HK-2 (cell line): ENCODE measurements at regions not wholly inside any gene's neighbourhood (a gene's known extent, or its start where the extent isn't known, plus 50 kb on each side); places are given as distances from the start of the nearest gene placed in this dataset.
A peak's percentile ranks its signal among the peaks of the same experiment; 100 is the strongest.
"Not testable (repeated sequence)": the region's sequence is repeated elsewhere in the genome, so short reads cannot be mapped to it uniquely, and the experiment has no call there.

Experiments
- DNase-seq: peaks from one replicate; pipeline ENCODE4 v3.0.0-alpha.2; 2018; ENCODE audit not compliant: unreplicated experiment

DNA sequence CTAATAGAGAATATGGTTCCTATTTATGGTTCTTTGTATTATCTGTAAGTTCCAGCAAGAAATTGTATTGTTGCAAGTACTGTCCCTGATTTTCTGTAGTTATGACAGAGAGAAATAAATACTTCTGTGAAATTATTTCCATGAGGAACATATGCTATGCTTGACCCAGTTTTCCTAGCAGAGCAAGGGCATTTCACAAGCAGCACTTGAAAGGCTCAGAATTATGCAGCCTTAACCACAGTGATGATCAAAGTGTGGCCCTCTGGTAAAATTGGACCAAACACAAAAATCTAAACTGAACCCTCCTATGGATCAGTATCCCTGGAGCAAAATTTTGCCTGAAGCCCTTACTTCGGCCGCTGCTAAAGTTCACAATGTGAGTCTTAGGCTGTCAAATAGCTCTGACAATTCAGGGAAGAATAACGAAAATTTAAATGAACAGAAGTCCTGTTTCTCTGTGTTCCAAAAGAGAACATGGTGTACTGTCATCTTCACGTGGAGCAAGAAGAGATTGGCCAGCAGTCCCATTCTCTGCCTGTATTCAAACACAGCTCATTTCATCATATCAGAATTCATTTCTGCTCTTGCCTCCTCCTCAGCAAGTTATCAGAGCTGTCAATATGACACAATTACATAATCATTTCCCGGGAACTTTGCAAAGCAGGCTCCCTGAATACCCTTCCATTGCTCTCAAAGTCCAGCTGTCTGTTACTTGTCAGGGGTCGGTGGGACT lies 471.9 kb downstream of the RPS29 start:
- DNase-seq, result no peak

DNA sequence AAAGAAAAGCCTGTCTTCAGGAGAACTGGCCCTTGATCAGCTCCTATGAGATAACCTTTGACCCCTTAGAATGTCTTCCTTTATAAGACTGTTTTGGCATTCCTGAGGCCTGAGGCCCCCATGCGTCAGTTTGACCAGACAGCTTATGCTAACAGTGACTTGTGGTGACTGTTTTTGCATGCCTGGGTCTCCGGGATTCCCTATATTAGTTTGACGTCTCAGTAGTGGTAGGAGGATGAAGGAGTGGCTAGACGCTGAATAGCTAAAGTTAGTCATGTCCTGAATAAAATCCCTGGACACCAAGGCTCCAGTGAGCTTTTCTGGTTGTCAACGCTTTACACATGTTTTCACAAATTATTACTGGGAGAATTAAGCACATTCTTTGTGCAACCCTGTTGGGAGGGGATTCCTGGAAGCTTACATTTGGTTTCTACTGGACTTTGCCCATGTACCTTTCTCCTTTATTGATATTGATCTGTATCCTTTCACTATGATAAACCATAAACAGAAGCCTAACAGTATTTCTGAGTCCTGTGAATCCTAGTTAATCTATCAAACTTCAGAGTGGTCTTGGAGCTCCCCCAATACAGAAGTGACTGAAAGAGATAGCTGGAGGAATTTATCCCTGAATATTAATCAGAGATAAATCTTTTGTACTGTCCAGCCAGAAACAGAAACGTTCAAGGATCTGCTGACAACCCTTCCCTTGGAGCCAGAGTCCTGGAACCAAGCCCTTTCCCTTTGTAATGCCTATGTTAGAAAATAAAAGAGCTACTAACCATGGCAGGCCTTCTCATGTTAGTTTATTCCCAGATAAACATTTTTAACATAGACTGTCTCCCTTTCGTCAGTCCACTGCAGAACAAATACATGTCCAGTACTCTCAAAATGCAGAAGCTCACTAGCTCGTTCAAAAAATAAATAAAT lies 479.2 kb downstream of the RPS29 start:
- no peak for DNase-seq

DNA sequence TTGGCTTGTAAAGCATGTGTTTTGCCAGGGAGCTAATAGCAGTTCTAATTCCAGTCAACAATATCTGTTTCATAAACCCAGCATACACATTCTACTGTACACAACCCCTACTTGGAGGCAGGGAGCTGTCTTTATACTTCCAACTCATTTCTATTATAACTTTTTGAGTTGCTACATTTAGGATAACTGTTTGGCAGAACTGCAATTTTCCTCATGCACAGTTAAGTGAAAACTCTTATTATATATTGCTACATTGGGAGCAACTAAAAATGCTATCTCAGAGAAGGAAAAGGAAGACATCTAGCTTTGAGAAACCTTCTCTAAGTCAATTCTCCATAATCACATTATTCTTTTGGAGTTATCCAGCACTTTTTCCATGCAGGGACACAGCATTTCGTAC lies 480.2 kb downstream of the RPS29 start:
- DNase-seq, result no peak

DNA sequence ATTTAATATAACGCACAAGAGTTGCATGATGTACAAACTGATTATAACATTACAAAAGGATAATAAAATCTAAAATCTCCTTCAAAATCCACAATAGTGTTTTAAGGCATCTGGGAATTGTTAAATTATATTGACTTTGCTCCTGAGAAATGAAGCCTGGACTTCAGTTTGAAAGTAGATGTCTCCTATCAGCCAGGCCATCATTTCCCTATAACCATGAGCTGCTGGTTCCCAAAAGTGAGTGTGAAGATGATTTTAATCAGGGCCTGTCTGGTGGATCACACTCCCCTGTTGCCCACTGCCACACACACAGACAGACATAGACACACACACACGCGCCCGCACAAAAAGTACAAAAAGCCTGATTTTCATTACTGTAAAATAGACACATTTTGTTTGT lies 480.7 kb downstream of the RPS29 start:
- DNase-seq, result no peak

DNA sequence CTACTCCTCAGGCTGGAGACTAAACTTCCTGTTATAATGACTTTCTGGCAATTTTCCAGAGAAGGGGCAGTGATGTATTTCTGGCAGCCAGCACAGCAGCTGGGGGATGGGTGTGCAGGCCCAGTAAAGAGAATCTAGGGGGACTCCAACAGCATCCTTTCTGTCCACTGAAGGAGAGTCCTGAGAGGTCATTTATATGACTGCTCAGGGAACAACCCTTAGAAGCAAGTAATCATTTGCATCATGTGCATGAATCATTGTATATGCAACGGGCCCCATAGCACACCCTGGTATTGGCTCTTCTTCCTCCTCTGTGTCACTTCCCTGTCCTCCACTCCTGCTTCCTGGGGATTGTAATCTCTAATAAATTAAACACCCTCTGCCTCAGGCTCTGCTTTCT lies 493.8 kb downstream of the RPS29 start:
- no peak for DNase-seq

DNA sequence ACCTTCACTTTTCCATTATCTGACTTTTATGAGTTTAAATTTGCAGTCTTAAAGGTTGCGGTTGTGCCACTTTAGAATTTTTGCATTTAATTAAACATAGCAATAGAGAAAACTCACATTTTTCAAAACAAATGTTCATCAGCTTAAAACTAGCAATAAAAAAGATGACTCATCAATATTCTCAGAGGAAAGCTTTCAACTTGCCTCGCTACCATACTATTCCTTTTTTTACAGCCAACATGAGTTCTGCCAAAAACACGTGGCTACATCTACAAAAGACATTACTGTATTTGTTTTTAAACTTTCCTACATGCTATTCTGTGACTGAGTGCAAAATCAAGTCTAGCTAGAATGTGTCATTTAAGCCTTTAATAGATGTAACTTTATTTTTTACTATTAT lies 497.1 kb downstream of the RPS29 start:
- no peak for DNase-seq

DNA sequence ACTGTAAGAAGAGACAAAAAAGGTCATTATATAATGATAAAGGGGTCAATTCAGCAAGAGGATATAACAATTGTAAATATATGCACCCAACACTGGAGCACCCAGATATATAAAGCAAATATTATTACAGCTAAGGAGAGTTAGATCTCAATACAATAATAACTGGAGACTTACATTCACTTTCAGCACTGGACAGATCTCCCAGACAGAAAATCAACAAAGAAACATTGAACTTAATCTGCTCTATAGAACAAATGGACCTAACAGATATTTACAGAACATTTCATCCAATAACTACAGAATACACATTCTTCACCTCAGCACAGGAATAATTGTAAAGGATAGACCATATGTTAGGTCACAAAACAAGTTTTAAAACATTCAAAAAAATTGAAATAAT lies 512.9 kb downstream of the RPS29 start:
- DNase-seq, result not testable (repeated sequence)

DNA sequence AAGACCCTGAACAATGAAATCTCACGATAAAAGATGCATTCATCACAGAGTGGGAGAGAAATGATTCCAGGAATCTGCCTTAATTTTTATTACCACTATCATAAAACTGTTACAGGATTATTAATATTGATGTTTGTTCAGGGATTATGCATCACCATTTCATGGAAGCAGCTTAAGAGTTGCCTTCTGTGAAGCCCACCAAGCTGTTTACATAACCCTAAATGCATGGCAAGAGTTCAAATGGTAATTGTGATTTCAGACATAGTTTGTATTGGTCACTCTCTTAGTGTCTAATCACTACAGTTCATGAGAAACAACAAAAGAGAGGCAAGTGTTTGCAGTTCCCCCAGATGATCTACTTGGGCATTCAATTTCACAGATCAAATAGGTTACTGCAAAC lies 527.7 kb downstream of the RPS29 start:
- no peak for DNase-seq

DNA sequence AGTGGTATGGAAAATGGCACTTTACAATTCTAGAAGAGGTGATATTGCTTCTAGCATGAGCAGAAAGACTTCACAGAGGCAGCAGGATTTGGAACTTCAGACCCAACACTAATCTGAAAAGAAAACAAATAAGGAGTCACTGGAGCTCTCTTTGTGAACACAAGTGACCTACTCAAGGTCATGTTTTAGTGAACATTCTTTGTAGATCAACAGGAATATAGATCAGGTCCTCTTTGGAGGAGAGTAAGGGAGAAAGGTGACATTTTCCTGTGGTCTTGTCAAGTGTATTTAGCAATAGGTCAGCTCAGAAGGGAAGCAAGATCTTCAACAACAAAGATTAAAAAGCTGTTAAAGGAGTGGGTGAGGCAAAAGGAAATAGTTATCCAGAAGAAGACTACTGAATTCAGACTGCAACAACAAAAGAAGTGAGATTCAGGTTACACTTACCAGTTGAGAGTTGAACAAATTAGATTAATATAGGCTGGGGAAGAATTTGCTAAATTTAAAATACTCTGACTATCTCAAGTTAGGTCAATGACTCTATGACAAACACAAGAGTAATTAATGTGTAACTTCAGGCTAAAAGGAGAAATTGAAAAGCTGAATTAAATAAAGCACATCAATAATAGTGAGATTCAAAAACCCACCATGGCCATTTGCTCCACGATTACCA lies 528.2 kb downstream of the RPS29 start:
- DNase-seq, result no peak

DNA sequence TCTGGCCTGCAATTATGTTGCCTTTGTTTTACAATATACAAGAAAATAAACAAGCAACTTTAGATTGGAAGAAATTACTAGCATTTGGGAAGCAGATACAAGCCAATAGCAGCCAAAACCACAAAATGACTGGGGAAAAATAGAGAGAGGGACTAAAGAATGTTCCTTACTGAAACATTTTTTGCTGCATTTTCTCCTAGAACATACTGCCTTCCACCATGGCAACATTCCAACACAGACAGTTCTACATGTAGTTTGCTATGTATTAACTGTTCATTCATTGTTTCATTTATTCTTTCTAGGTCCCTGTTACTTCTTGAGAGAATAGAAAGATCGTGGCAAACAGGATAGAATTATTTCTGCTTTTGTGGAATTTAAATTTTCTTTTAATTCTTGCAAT lies 530.2 kb downstream of the RPS29 start:
- DNase-seq, result no peak

DNA sequence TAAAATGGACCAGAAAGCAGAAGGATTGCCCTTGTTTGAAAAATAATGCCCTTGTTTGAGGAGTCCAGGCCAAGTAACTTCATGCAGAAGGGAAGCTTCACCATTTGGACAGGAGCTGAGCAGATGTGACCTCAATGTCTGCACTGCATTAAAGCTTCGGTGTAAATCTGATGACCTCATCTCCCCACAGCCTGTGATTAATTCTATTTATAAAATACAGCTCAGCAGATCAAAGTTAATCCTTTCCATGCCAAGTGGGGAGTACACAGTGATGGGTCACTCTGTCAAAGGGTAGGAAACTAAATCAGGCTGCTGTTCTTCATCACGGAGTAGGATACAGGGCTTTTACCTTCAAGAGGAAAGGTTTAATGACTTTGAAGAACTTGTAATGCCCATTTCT lies 533.7 kb downstream of the RPS29 start:
- peak; percentile 8 for DNase-seq

DNA sequence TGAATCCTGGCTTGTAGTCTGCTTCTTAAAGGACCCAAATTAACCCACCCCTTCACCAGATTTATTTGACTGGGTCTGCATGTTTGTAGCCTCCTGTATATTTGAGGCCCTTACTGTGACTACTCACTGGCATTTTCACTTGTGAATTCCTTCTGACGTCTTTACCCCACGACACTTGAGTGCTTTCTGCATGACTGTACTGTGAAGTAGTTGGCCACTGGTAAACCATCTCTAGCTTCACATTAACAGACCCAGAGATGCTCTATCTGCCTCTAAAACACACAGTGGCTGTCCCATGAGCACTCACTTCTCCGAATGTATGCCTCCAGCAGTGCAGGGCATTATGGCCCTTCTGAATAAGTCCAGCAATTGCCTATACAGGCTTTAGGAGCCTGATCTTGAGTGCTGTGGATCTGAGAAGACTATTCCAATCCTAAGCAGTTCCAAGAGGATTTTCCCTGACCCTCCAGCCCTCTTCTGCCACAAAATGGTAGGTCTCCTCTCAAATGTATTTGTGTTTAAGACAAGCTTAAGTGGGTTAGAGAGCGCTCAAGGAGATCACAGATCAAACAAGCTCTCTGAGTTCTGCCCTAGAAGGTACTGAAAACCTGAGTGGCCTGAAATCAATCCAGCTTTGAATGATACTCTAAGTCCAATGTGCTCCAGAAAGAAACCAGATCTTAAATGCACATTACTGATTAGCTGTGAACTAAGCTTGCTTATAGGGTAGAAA lies 534.7 kb downstream of the RPS29 start:
- peak; percentile 60 for DNase-seq

DNA sequence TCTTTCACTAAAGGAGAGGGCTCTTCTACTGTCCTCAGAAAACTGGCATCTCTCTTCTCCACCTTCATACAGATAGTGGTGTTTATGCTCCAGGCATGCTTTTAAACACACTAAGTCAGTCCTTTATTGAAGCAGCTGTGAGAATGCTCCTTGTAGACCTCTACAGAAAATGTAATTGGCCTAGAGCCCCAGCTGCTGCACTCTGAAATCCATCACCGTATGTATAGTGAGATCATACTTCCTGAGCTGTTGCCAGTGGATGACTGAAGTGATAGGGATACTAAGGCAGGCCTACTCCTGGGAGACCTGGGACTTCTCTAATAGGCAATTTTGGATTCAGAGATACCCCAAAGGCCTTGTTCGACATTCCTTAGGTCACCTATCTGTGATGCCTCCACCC lies 535.4 kb downstream of the RPS29 start:
- DNase-seq, result peak; percentile 48

DNA sequence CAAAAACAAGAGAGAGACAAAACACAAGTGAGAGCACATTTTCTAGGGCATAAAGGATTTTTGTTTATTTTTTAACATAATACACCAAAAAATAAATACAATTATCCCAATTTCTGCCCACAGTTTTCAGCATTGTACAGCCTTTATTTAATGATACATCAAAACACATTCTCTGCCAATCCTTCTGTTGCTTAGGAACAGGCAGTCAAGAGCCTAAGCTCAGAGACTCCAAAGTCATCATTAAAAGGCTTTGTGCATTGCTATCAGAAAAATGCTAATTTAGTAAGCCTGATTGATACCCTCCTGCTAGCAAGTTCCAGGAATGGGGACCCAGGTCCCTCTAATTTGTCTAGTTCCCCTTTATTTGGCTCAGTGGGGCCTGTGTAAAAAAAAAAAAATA lies 536.5 kb downstream of the RPS29 start:
- no peak for DNase-seq

DNA sequence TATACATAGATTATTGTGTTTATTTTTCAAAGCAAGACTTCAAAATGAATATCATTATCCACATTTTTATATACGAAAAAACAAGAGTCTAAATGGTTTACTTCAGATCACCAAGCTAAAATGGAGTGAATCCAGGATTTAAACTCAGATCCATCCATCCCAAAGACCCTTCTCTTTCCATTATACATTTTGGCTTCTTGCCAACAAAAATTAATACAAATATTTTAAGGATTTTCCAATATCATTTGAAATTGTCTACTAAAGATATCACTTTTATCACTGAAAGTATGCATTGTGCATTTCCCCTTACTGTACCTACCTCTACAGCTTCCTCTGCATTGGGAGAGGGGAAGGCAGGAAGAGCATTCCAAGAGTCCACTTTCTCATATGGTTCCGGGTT lies 541.2 kb downstream of the RPS29 start:
- no peak for DNase-seq

DNA sequence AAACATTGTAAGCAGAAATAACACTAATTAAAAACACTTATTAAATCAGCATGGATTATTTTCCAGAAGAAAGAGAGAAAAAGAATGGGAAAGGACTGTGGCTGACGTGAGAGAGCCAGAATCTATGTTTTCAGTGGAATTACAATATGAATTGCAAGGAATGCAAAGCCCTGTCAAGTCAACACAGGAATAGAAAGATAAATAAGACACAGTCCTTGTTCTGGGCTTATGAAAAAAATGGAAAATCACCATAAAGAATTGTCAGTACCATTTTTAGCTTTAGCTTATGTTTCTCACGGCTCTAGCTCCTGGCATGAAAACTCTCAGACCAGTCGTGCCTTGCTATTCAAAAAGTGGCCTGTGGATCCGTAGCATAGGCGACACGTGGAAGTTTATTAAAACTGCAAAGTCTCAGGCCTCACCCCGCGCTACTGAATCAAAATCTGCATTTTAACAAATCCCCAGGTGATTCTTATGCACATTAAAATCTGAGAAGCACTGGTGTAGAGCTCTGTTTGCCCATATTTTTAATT lies 549.1 kb downstream of the RPS29 start:
- DNase-seq, result no peak

DNA sequence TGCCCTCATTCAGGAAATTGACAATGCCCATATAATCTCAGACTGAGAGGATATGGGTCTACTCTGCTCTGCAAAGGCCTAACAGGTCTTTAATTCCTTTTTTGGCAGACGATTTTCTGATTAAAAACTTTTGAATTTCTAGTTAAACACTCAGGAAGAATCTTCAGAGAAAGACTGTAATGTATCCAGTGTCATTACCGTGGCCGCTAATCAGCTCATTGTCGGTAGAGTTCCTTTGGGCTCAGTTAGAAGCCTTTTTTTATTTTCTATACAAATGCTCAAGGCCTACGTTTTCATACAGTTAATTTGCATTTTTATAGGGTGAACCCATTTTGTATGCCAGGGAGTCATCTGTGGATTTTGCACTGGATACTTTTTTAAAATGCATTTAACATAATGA lies 549.9 kb downstream of the RPS29 start:
- no peak for DNase-seq

DNA sequence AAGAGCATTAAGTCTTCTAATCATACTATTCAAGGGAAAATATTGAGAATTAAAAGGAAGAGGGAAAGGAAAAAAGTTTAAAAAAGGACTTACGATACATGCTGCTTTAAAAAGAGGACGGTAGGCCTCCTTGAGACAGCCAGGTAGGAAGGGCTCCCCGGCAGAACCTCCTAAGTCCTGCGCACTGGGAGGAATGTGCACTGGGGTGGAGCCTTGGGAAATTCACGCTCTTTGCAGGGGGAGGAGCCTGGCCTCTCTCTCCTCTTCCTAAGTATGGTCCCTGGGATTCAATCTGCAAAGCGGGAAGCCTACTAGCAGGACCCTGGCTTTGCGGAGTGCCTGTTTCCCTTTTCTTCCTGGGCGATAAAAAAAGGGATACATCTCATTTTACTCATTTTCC lies 553.0 kb downstream of the RPS29 start:
- no peak for DNase-seq

DNA sequence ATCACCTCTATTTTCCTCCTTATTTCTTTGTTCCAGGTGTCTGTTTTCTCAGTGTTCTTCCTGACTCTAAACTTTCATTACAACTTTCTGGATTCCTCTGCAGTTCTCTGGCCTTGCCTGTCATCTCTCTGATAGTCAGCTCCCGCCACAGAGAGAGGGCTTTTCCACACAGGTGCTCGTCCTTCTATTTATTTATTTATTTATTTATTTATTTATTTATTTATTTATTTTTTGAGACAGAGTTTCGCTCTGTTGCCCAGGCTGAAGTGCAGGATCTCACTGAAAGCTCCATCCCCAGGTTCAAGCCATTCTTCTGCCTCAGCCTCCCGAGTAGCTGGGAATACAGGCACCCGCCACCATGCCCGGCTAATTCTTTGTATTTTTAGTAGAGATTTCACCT lies 554.5 kb downstream of the RPS29 start:
- DNase-seq, result not testable (repeated sequence)

DNA sequence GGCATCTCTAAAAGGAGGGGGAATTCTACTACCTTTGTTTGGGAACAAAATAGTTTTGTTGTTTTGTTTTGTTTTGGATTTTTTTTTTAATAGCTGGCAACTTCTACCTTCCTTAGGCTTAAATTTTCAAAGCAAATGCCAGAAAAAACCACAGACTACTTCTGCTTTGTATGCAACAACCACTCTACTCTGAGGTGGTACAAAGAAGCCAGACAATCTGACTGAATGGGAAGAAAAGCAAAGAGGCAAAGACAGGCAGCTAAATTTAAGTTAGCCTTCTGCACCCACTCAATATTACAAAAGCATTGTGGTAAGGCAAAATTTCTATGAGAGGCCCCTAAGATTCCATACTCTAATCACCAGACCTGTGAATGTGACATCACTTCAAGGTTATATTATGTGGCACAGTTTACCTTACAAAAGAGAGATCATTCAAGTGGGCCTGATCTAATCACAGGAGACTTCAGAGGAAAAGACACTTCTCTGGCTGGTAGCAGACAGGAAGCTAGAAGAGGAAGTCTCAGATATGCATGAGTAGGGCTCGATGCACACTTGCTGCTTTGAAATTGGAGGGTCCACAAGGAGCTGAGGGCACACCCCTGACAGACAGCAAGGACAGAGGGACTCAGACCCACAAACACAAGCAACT lies 566.6 kb downstream of the RPS29 start:
- no peak for DNase-seq

DNA sequence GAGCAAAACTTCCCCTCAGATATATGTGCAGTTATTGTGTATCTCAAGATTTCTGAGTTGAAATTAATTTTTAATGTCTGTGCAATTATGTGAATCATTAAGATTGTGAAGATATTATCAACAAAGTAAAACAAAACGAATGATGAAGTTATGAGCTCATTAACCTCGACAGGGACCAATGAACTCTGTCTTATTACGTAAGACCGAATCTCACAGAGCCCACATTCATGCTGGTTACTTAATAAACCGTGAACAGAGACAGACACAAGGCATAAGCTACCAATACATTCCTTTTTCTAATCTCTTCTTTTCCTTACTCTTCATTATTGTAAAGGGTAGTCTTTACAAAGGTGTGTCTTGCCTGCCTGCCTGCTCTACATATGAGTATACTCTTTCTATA lies 568.7 kb downstream of the RPS29 start:
- DNase-seq, result no peak
